Stomach (tissue), 8 donors: ENCODE measurements at regions not wholly inside any gene's neighbourhood (a gene's known extent, or its start where the extent isn't known, plus 50 kb on each side); places are given as distances from the start of the nearest gene placed in this dataset.
"Not testable (repeated sequence)": the region's sequence is repeated elsewhere in the genome, so short reads cannot be mapped to it uniquely, and the experiment has no call there.

Source experiments
- DNase-seq, 2 donors: peaks; one replicate each; pipeline versions ENCODE4 v3.0.0 to v3.0.0-alpha.2; 2013 to 2019
- H3K27ac ChIP-seq, 5 donors: fragments of 200-600 bp in 4 of 5; sonication (generic) in 4 of 5; one replicate each; pipeline ENCODE4 v1.5.1; 2013 to 2019; ENCODE audit warnings: mild to moderate bottlenecking in 1 of 5, moderate library complexity in 1 of 5
- H3K27me3 ChIP-seq, 3 donors: fragments of 200-600 bp; sonication (generic); one replicate each; pipeline ENCODE4 v1.5.1; 2017 to 2019; ENCODE audit warnings: mixed run types in 1 of 3
- H3K36me3 ChIP-seq, 4 donors: fragments of 200-600 bp; sonication (generic); 1 replicate in 3 of 4; 2 replicates in 1 of 4; pipeline ENCODE4 v1.5.1; 2016 to 2019
- H3K4me1 ChIP-seq, 4 donors: fragments of 200-600 bp; sonication (generic); one replicate each; pipeline ENCODE4 v1.5.1; 2016 to 2019
- H3K4me3 ChIP-seq, 4 donors: fragments of 200-600 bp; sonication (generic) in 3 of 4; one replicate each; pipeline ENCODE4 v1.5.1; 2016 to 2019; ENCODE audit warnings: mild to moderate bottlenecking in 1 of 4
- H3K9me3 ChIP-seq, 4 donors: fragments of 200-600 bp; sonication (generic); one replicate each; pipeline ENCODE4 v1.5.1; 2016 to 2019
- EP300 ChIP-seq: sonication (generic); formaldehyde crosslinking; IDR thresholded peaks from one replicate; pipeline ENCODE4 v1.6.1; 2017; ENCODE audit warnings: antibody characterized with exemption
- POLR2A ChIP-seq, 4 donors: fragments of 450-650 bp; IDR thresholded peaks; one replicate each; pipeline ENCODE4 v1.6.1; 2016; ENCODE audit warnings: antibody characterized with exemption in 4 of 4, control low read depth in 2 of 4, mild to moderate bottlenecking in 1 of 4, moderate library complexity in 1 of 4
- POLR2AphosphoS5 ChIP-seq, 3 donors: sonication (generic); formaldehyde crosslinking; IDR thresholded peaks; one replicate each; pipeline ENCODE4 v1.6.1; 2016; ENCODE audit warnings: antibody characterized with exemption in 3 of 3
- WGBS, 5 donors: extraction: QIAGEN DNeasy Blood & Tissue Kit in 3 of 5; methylation state at CpG; one replicate each; pipeline versions ENCODE4 v1.1.5 to v1.1.7; 2013 to 2018; 5-methylcytosine and 5-hydroxymethylcytosine counted together
- intact Hi-C: fragments of 100-400 bp; cut with DNase I; formaldehyde crosslinking; loops from one replicate; pipeline ENCODE4 v1.15.1; 2023; ENCODE audit warnings: low total_unique reads
- TF ChIP-seq, protein P1 (sequence below), 7 experiments: fragments of 450-650 bp in 4 of 7; fragments of 200-600 bp in 3 of 7; sonication (generic) in 3 of 7; IDR thresholded peaks; one replicate each; pipeline ENCODE4 v1.5.1; 2016 to 2019; ENCODE audit warnings: antibody characterized with exemption in 7 of 7, control low read depth in 2 of 7, mild to moderate bottlenecking in 1 of 7
- donor health status: healthy with polysubstance abuse.
- donor health status: Bipolar disorder and iron deficiency.
- donor health status: healthy.

DNA sequence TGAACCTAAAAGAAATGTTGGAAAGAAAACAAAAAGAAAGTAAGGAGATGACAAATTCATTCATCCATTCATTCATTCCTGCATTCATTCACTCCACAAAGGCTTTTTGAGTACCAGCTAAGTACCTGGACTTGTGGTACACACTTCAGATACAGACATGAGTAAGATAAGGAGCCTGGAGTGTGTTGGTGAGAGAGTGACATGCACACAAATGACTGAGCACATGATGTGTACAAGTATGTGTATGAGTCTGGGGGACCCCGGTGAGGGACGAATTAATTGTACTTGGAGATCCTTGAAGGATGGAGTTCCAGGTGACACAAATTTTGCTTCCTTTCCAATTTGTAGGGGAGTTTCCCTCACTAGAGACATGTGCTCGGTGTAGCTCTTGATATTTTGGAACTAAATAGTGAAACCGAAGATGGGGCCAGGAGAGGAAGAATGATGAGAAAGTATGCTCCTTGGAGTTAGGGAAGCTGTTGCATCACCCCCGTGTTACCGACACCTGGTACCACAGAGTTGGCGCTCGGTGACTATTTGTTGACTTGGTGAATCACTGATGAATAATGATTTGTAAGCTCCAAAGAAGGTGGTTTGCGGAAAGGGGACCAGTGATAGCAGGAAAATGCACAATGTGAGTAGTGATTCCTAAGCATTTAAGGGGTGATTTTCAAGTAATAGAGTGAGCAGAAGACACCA is 509.8 kb downstream of the CCDC171 start:
- DNase-seq, result no peak
- WGBS, 5 donors, result 82 to 88% (median 86%) methylated on average over 9 of the region's 9 CpGs
- Histone ChIP-seq H3K4me3 (no peak overlapping the region), H3K27me3 (no peaks in the 10 kb centered on the region), H3K27ac (no peak overlapping the region), H3K9me3 (no peaks in the 10 kb centered on the region), H3K4me1 (no peaks in the 10 kb centered on the region), H3K36me3 (no peaks in the 10 kb centered on the region)
- intact Hi-C loops, result no loop called here
- TF ChIP-seq, protein P1, sequence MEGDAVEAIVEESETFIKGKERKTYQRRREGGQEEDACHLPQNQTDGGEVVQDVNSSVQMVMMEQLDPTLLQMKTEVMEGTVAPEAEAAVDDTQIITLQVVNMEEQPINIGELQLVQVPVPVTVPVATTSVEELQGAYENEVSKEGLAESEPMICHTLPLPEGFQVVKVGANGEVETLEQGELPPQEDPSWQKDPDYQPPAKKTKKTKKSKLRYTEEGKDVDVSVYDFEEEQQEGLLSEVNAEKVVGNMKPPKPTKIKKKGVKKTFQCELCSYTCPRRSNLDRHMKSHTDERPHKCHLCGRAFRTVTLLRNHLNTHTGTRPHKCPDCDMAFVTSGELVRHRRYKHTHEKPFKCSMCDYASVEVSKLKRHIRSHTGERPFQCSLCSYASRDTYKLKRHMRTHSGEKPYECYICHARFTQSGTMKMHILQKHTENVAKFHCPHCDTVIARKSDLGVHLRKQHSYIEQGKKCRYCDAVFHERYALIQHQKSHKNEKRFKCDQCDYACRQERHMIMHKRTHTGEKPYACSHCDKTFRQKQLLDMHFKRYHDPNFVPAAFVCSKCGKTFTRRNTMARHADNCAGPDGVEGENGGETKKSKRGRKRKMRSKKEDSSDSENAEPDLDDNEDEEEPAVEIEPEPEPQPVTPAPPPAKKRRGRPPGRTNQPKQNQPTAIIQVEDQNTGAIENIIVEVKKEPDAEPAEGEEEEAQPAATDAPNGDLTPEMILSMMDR (IDR thresholded peaks at IDR 0.05), result no peak
- TF ChIP-seq POLR2AphosphoS5 (IDR thresholded peaks at IDR 0.05) (no peak), POLR2A (IDR thresholded peaks at IDR 0.05) (no peak), EP300 (no peak)

DNA sequence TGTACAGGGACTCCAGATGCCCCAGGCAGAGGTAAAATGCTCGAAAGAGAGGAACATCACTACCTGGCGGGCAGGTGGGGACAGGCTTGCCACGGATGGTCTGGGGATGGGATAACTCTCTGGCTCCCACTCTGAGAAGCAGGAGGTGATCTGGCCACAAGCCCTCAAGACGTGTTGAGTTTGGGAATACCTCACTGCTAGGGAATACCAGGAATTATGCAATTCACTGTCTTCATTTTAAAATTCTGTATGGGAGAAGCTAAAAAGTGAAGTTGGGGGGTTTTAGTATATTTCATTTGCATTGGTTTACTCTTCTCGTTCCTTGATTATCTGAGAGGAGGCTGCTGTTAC is 510.4 kb downstream of the CCDC171 start:
- no peaks in the 10 kb centered on the region for H3K36me3 ChIP-seq
- no peak for TF ChIP-seq POLR2AphosphoS5 (IDR thresholded peaks at IDR 0.05)
- TF ChIP-seq POLR2A (IDR thresholded peaks at IDR 0.05), result no peak
- TF ChIP-seq, protein P1 (IDR thresholded peaks at IDR 0.05), result no peak
- TF ChIP-seq EP300, result no peak
- intact Hi-C loops, result no loop called here
- H3K4me1 ChIP-seq, result no peaks in the 10 kb centered on the region
- no peaks in the 10 kb centered on the region for H3K27me3 ChIP-seq
- H3K9me3 ChIP-seq, result no peaks in the 10 kb centered on the region
- H3K27ac ChIP-seq, result no peak overlapping the region
- WGBS, 5 donors, result 83 to 90% (median 88%) methylated on average over 5 of the region's 5 CpGs
- DNase-seq, result no peak
- H3K4me3 ChIP-seq, result no peak overlapping the region

DNA sequence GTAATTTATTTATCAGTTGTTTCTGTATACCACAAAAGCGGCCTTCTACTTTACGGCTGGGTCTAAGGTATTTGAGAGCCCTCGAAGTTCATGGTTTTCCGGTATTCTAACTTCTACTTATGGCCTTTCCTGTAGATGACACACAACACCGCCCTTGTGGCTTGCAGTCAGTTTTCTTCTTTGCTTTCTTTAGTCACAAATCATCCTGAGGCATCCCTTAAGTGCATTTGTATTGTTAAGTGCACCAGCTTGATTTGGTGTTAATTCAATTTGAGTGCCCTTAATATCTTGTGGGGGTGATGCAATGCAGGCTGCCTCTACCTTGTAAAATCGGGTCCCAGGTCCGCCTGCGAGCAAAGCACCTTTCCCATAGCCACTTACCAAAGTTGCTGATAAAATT is 511.9 kb downstream of the CCDC171 start:
- Histone ChIP-seq H3K4me3 (no peak overlapping the region), H3K27me3 (no peaks in the 10 kb centered on the region), H3K9me3 (no peaks in the 10 kb centered on the region), H3K4me1 (no peaks in the 10 kb centered on the region), H3K36me3 (no peaks in the 10 kb centered on the region), H3K27ac (no peak overlapping the region)
- TF ChIP-seq POLR2AphosphoS5 (IDR thresholded peaks at IDR 0.05) (no peak), EP300 (no peak), POLR2A (IDR thresholded peaks at IDR 0.05) (no peak)
- TF ChIP-seq, protein P1 (IDR thresholded peaks at IDR 0.05), result no peak
- intact Hi-C loops, result no loop called here
- 82 to 90% (median 87%) methylated on average over 8 of the region's 8 CpGs for WGBS, 5 donors
- no peak for DNase-seq

DNA sequence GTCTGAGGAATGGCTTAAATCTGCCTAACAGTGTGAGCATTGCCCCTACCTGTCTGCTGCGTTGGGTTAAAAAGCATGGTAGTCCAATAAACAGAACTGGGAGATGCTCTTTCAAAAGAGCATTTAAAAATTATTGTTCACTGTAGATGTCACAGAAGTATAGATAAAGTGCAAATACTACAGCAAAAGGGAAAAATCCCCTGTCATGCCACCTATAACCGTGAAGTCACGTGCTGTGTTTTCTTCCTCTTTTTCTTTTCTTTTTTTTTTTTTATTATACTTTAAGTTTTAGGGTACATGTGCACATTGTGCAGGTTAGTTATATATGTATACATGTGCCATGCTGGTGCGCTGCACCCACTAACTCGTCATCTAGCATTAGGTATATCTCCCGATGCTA is 513.4 kb downstream of the CCDC171 start:
- DNase-seq, H3K9me3 ChIP-seq, H3K27me3 ChIP-seq, intact Hi-C loops, H3K4me3 ChIP-seq, H3K4me1 ChIP-seq, H3K36me3 ChIP-seq, H3K27ac ChIP-seq: not testable (repeated sequence)
- 81 to 89% (median 87%) methylated on average over 3 to 5 of the region's 6 CpGs for WGBS, 5 donors

DNA sequence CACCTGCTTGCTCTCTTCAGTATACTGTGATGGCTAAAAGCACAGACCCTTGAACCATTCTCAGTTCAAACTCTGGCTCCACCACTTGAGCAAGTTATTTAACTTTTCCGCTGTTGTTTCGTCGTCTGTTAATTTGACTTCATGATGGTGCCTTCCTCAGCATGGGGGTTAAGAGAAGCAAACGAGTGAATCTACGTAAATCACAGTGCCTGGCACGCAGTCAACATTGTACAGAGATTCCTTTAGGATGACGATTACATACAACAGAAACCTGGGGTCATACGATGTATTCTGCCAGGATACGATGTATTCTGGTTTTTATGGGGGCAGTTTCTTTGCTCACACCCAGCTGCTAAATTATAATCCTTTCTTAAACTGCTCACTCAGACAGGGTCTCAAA is 515.6 kb downstream of the CCDC171 start:
- H3K9me3 ChIP-seq, result peaks cover 0 to 7% (median 0%) of the 10 kb centered on the region in 4 donors
- no peak overlapping the region for H3K4me3 ChIP-seq
- H3K27me3 ChIP-seq, result no peaks in the 10 kb centered on the region
- H3K36me3 ChIP-seq, result no peaks in the 10 kb centered on the region
- TF ChIP-seq POLR2A (IDR thresholded peaks at IDR 0.05) (no peak), POLR2AphosphoS5 (IDR thresholded peaks at IDR 0.05) (no peak), EP300 (no peak)
- TF ChIP-seq, protein P1 (IDR thresholded peaks at IDR 0.05), result no peak
- peak in 1 of 2 donors; percentile 59 for DNase-seq
- intact Hi-C loops, result no loop called here
- WGBS, 5 donors, result 74 to 91% (median 83%) methylated on average over 9 of the region's 9 CpGs
- H3K27ac ChIP-seq, result no peak overlapping the region
- no peaks in the 10 kb centered on the region for H3K4me1 ChIP-seq
